Activated CD4-positive, alpha-beta T cell treated with anti-CD3 and anti-CD28 coated beads for 36 hours (primary cell): ENCODE measurements at regions not wholly inside any gene's neighbourhood (a gene's known extent, or its start where the extent isn't known, plus 50 kb on each side); places are given as distances from the start of the nearest gene placed in this dataset.

Experiments
- ATAC-seq: fragments of 200-7000 bp; cut with Tn5 transposase; one replicate; pipeline ENCODE4 v1.10.0; 2021; ENCODE audit warnings: mild to moderate bottlenecking, moderate library complexity
- CTCF ChIA-PET: fragments of 350-600 bp; sonication (Branson Sonifier 250); formaldehyde crosslinking; loops from one replicate; lab custom pipeline; 2021; ENCODE audit warnings: antibody characterized with exemption; lab: Charles Lee
- POLR2A ChIA-PET: fragments of 350-600 bp; sonication (Branson Sonifier 250); formaldehyde crosslinking; loops from one replicate; lab custom pipeline; 2021; ENCODE audit warnings: antibody characterized with exemption, inconsistent platforms; lab: Charles Lee
- DNase-seq: peaks from one replicate; pipeline ENCODE4 v3.0.0-alpha.2; 2020
- H3K27ac Mint-ChIP-seq: one replicate; pipeline ENCODE4 v1.8.0; 2021; ENCODE audit warnings: mixed read lengths
- H3K27me3 Mint-ChIP-seq: one replicate; pipeline ENCODE4 v1.8.0; 2021; ENCODE audit warnings: mixed read lengths
- H3K36me3 Mint-ChIP-seq: one replicate; pipeline ENCODE4 v1.8.0; 2021; ENCODE audit warnings: low read depth, mixed read lengths
- H3K4me1 Mint-ChIP-seq: one replicate; pipeline ENCODE4 v1.8.0; 2021; ENCODE audit warnings: mixed read lengths
- H3K4me3 Mint-ChIP-seq: one replicate; pipeline ENCODE4 v1.8.0; 2021; ENCODE audit warnings: mild to moderate bottlenecking, moderate library complexity, mixed read lengths
- H3K9me3 Mint-ChIP-seq: one replicate; pipeline ENCODE4 v1.8.0; 2021; ENCODE audit warnings: low read depth, mixed read lengths
- intact Hi-C, 2 experiments: fragments of 100-400 bp; cut with DNase I in 1 of 2; cut with micrococcal nuclease in 1 of 2; formaldehyde crosslinking; loops; one replicate each; pipeline versions ENCODE4 v1.14.2 to v1.15.1; 2022 to 2024; cut with DNase I, micrococcal nuclease

- Mint-ChIP-seq H3K4me1 (no peaks in the 10 kb centered on the region), H3K27me3 (no peaks in the 10 kb centered on the region), H3K9me3 (no peaks in the 10 kb centered on the region), H3K27ac (no peak overlapping the region), H3K36me3 (no peaks in the 10 kb centered on the region), H3K4me3 (no peak overlapping the region)
- ChIA-PET CTCF (no interaction called here), POLR2A (no interaction called here)
- ATAC-seq (no peak), DNase-seq (no peak)
- intact Hi-C loops: no loop called here
These were observed 674.5 kb upstream of the BOD1L1 start for GRCh38 chr4:14302021-14302420.

- DNase-seq (no peak), ATAC-seq (no peak)
- H3K27me3 Mint-ChIP-seq: no peaks in the 10 kb centered on the region
- intact Hi-C loops: no loop called here
- no peak overlapping the region for H3K4me3 Mint-ChIP-seq
- H3K4me1 Mint-ChIP-seq: no peaks in the 10 kb centered on the region
- ChIA-PET POLR2A (no interaction called here), CTCF (no interaction called here)
- H3K36me3 Mint-ChIP-seq: no peaks in the 10 kb centered on the region
- no peaks in the 10 kb centered on the region for H3K9me3 Mint-ChIP-seq
- no peak overlapping the region for H3K27ac Mint-ChIP-seq
These were observed 676.3 kb upstream of the BOD1L1 start for GRCh38 chr4:14303856-14304255.

GRCh38 chr4:14308229-14308651 is 680.7 kb upstream of the BOD1L1 start:
- ChIA-PET CTCF (no interaction called here), POLR2A (no interaction called here)
- Mint-ChIP-seq H3K36me3 (no peaks in the 10 kb centered on the region), H3K4me3 (no peak overlapping the region), H3K4me1 (no peaks in the 10 kb centered on the region), H3K27ac (no peak overlapping the region), H3K9me3 (no peaks in the 10 kb centered on the region), H3K27me3 (no peaks in the 10 kb centered on the region)
- intact Hi-C loops: no loop called here
- no peak for DNase-seq
- ATAC-seq: no peak

- intact Hi-C loops: no loop called here
- Mint-ChIP-seq H3K4me1 (no peaks in the 10 kb centered on the region), H3K9me3 (no peaks in the 10 kb centered on the region), H3K36me3 (no peaks in the 10 kb centered on the region), H3K4me3 (no peak overlapping the region), H3K27ac (no peak overlapping the region), H3K27me3 (no peaks in the 10 kb centered on the region)
- ChIA-PET CTCF (interaction anchor here (0.9 kb wide), 1 partner anchor 30 kb away, joined by 3 read pairs; no protein-coding TSS in a partner anchor), POLR2A (no interaction called here)
- DNase-seq (no peak), ATAC-seq (no peak)
These were observed 681.9 kb upstream of the BOD1L1 start for GRCh38 chr4:14309431-14309830.

- Mint-ChIP-seq H3K27ac (no peak overlapping the region), H3K4me3 (no peak overlapping the region), H3K9me3 (no peaks in the 10 kb centered on the region), H3K36me3 (no peaks in the 10 kb centered on the region), H3K4me1 (no peaks in the 10 kb centered on the region), H3K27me3 (no peaks in the 10 kb centered on the region)
- ChIA-PET CTCF (no interaction called here), POLR2A (no interaction called here)
- DNase-seq (no peak), ATAC-seq (no peak)
- intact Hi-C loops: no loop called here
These were observed 686.2 kb upstream of the BOD1L1 start for GRCh38 chr4:14313757-14314156.

- ChIA-PET CTCF (no interaction called here), POLR2A (interaction anchor here (0.6 kb wide), 1 partner anchor 585 kb away, joined by 3 read pairs; no protein-coding TSS in a partner anchor)
- H3K27ac Mint-ChIP-seq: no peak overlapping the region
- intact Hi-C loops: no loop called here
- DNase-seq (no peak), ATAC-seq (no peak)
- no peaks in the 10 kb centered on the region for H3K36me3 Mint-ChIP-seq
- no peaks in the 10 kb centered on the region for H3K4me1 Mint-ChIP-seq
- H3K9me3 Mint-ChIP-seq: no peaks in the 10 kb centered on the region
- H3K27me3 Mint-ChIP-seq: peaks cover under 1% of the 10 kb centered on the region
- H3K4me3 Mint-ChIP-seq: no peak overlapping the region
These were observed 687.2 kb upstream of the CPEB2 start for GRCh38 chr4:14315129-14315528.

- POLR2A ChIA-PET: no interaction called here
- intact Hi-C loops: no loop called here
- Mint-ChIP-seq H3K27ac (no peak overlapping the region), H3K9me3 (no peaks in the 10 kb centered on the region), H3K4me3 (no peak overlapping the region), H3K27me3 (peaks cover 4% of the 10 kb centered on the region), H3K4me1 (no peaks in the 10 kb centered on the region), H3K36me3 (no peaks in the 10 kb centered on the region)
- no peak for ATAC-seq
- DNase-seq: no peak
- CTCF ChIA-PET: no interaction called here
These were observed 684.9 kb upstream of the CPEB2 start for GRCh38 chr4:14317351-14317750.

- Mint-ChIP-seq H3K27ac (no peak overlapping the region), H3K4me3 (no peak overlapping the region), H3K27me3 (peaks cover 4% of the 10 kb centered on the region), H3K9me3 (no peaks in the 10 kb centered on the region), H3K36me3 (no peaks in the 10 kb centered on the region), H3K4me1 (no peaks in the 10 kb centered on the region)
- intact Hi-C loops: no loop called here
- no peak for DNase-seq
- no peak for ATAC-seq
- ChIA-PET CTCF (interaction anchor here (0.7 kb wide), 1 partner anchor 323 kb away, joined by 4 read pairs; no protein-coding TSS in a partner anchor), POLR2A (no interaction called here)
These were observed 683.6 kb upstream of the CPEB2 start for GRCh38 chr4:14318671-14319070.

GRCh38 chr4:14321723-14322122 is 680.6 kb upstream of the CPEB2 start:
- POLR2A ChIA-PET: no interaction called here

GRCh38 chr4:14323191-14323590 is 679.1 kb upstream of the CPEB2 start:
- CTCF ChIA-PET: interaction anchor here (0.6 kb wide), 1 partner anchor 30 kb away, joined by 5 read pairs; no protein-coding TSS in a partner anchor
- ATAC-seq: no peak
- intact Hi-C loops: no loop called here

More at GRCh38 chr4:14321723-14322122, 680.6 kb upstream of the CPEB2 start:
- intact Hi-C loops: no loop called here
- no peaks in the 10 kb centered on the region for H3K4me1 Mint-ChIP-seq
- no peaks in the 10 kb centered on the region for H3K36me3 Mint-ChIP-seq
- peaks cover 6% of the 10 kb centered on the region for H3K27me3 Mint-ChIP-seq
- CTCF ChIA-PET: no interaction called here
- no peak overlapping the region for H3K4me3 Mint-ChIP-seq
- ATAC-seq (no peak), DNase-seq (no peak)
- peaks cover 3% of the 10 kb centered on the region for H3K9me3 Mint-ChIP-seq
- no peak overlapping the region for H3K27ac Mint-ChIP-seq

GRCh38 chr4:14329228-14329627 is 673.1 kb upstream of the CPEB2 start:
- POLR2A ChIA-PET: no interaction called here
- no peak for ATAC-seq
- Mint-ChIP-seq H3K4me3 (no peak overlapping the region), H3K36me3 (no peaks in the 10 kb centered on the region), H3K27me3 (peaks cover 2% of the 10 kb centered on the region), H3K4me1 (no peaks in the 10 kb centered on the region), H3K27ac (no peak overlapping the region), H3K9me3 (peaks cover 5% of the 10 kb centered on the region)
- CTCF ChIA-PET: interaction anchor here (0.8 kb wide), 1 partner anchor 438 kb away, joined by 3 read pairs; no protein-coding TSS in a partner anchor
- intact Hi-C loops: no loop called here
- no peak for DNase-seq

More at GRCh38 chr4:14323191-14323590, 679.1 kb upstream of the CPEB2 start:
- Mint-ChIP-seq H3K4me1 (no peaks in the 10 kb centered on the region), H3K4me3 (no peak overlapping the region), H3K36me3 (no peaks in the 10 kb centered on the region), H3K27me3 (peaks cover 6% of the 10 kb centered on the region), H3K9me3 (peaks cover 3% of the 10 kb centered on the region), H3K27ac (no peak overlapping the region)
- DNase-seq: no peak
- POLR2A ChIA-PET: no interaction called here

GRCh38 chr4:14333616-14334015 is 668.7 kb upstream of the CPEB2 start:
- ChIA-PET CTCF (no interaction called here), POLR2A (no interaction called here)
- Mint-ChIP-seq H3K4me3 (no peak overlapping the region), H3K27me3 (no peaks in the 10 kb centered on the region), H3K27ac (no peak overlapping the region), H3K9me3 (peaks cover 5% of the 10 kb centered on the region), H3K36me3 (no peaks in the 10 kb centered on the region), H3K4me1 (peaks cover 3% of the 10 kb centered on the region)
- no peak for ATAC-seq
- DNase-seq: no peak
- intact Hi-C loops: no loop called here
